DMS153 (cell line): ENCODE measurements at regions not wholly inside any gene's neighbourhood (a gene's known extent, or its start where the extent isn't known, plus 50 kb on each side); places are given as distances from the start of the nearest gene placed in this dataset.
"Not testable (repeated sequence)": the region's sequence is repeated elsewhere in the genome, so short reads cannot be mapped to it uniquely, and the experiment has no call there.

Experiments
- DNase-seq: peaks from one replicate; lab custom pipeline; 2025; lab: John Stamatoyannopoulos, UW

- not testable (repeated sequence) for DNase-seq
These were observed 181.1 kb downstream of the TBC1D2B start for GRCh38 chr15:77896147-77897112.

GRCh38 chr15:77895742-77896141 lies 181.8 kb downstream of the TBC1D2B start:
- DNase-seq: no peak

- DNase-seq: not testable (repeated sequence)
These were observed 182.4 kb downstream of the TBC1D2B start for GRCh38 chr15:77895145-77895544.

GRCh38 chr15:77893671-77894640 lies 183.6 kb downstream of the TBC1D2B start:
- not testable (repeated sequence) for DNase-seq

- DNase-seq: not testable (repeated sequence)
These were observed 184.3 kb downstream of the TBC1D2B start for GRCh38 chr15:77893246-77893645.

GRCh38 chr15:77892335-77892734 lies 185.2 kb downstream of the TBC1D2B start:
- DNase-seq: no peak

- not testable (repeated sequence) for DNase-seq
These were observed 185.6 kb downstream of the TBC1D2B start for GRCh38 chr15:77891862-77892261.

GRCh38 chr15:77890911-77891801 lies 186.4 kb downstream of the TBC1D2B start:
- not testable (repeated sequence) for DNase-seq

GRCh38 chr15:77889828-77890725 lies 187.4 kb downstream of the TBC1D2B start:
- not testable (repeated sequence) for DNase-seq

GRCh38 chr15:77889009-77889806 lies 188.3 kb downstream of the TBC1D2B start:
- DNase-seq: no peak

- not testable (repeated sequence) for DNase-seq
These were observed 189.7 kb downstream of the TBC1D2B start for GRCh38 chr15:77887563-77888429.

GRCh38 chr15:77886805-77887448 lies 190.6 kb downstream of the TBC1D2B start:
- DNase-seq: no peak

GRCh38 chr15:77885877-77886500 lies 191.5 kb downstream of the TBC1D2B start:
- DNase-seq: not testable (repeated sequence)

- DNase-seq: not testable (repeated sequence)
These were observed 194.5 kb downstream of the TBC1D2B start for GRCh38 chr15:77883012-77883411.

GRCh38 chr15:77881950-77882349 lies 195.6 kb downstream of the TBC1D2B start:
- no peak for DNase-seq

GRCh38 chr15:77881535-77881934 lies 196.0 kb downstream of the TBC1D2B start:
- not testable (repeated sequence) for DNase-seq

GRCh38 chr15:77879466-77879865 lies 198.0 kb downstream of the TBC1D2B start:
- DNase-seq: not testable (repeated sequence)
